ENCODE measurements at regions not wholly inside any gene's neighbourhood (a gene's known extent, or its start where the extent isn't known, plus 50 kb on each side); places are given as distances from the start of the nearest gene placed in this dataset.

DNA sequence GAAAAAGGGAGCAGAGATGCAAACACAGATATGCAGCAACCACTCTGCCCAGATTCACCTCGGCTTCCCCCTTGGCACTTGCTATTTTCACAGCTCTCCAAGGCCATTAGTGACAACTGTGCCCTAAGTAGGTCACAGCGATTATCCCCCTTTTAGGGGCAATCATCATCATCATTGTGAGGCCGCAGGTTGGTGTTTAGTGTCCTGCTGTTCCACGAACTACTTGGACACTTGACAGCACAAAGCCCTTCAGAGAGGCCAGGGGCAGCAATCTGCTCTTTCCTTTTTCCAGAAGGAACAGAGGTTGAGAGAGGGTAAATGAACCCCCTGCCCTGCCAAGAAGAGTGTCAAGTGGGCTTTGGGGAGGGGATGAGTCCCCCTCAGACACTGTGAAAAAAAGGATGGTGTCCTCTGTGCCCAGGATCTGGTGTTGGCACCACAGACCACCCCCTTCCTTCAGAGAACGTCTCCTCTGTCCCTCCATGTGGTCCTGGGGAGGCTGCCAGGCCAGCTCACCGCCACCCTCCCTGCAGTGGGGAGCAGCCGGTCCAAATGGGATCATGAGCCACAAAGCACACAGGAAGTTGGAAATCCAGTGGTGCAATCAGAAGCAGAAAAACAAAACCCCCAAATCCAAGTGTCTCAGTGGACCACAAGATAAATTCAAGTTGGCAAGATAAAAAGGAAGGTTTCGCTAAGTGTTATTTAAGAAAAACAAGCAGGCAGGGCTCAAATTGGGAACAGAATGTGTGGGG, 78.4 kb upstream of the MED9 start:
- no peak for DNase-seq (ENCODE audit: low spot score)

- no peak for DNase-seq (ENCODE audit: low spot score)
Measured at GRCh38 chr17:17398943-17399926, 77.6 kb upstream of the MED9 start.

DNA sequence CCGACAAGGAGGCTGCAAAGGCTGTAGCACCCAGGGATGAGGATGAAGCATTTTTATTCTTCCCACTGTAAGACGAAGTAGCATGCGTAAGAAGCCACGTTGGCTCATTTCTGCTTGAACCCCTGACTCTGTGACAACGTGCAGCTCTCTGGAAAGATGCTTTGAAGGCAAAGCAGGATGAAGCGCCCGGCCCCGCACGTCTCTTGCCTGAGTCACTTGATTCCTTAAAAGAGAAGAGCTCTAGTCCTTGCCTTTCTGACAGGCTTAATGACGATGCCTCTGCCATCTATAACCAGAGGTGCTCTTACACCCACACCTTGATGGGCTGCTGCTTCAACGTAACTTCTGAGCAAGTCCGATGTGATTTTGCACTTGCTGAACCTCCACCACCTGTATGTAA, 76.7 kb upstream of the MED9 start:
- no peak for DNase-seq (ENCODE audit: low spot score)

DNA sequence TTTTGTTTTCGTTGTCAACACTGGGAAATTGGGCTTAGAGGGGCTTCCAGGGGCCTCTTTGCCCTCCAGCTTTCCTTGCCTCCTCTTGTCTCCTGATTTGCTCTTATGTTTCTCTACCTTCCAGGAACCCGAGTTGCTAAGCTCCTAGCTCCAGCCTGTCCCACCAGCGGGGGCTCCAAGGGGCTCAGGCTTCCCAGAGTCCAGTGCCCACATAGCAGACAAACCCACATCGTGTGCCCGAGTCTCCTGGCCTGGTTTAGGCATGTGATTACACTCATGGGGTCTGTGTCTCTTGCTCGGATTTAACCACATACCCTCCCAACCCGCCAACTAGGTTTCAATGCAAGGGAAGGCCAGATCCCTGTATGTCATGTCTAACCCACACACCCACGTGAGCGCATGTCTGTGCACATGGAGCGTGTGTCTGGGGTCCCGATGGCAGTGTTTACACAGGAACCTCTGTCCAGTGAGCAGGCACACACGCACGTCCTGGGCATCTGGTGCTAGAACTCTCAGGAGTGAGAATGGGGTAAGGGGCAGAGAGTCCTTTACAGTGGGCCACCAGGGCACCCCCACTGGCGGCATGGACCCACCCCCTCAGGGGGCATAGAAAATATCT, 76.1 kb upstream of the MED9 start:
- no peak for DNase-seq (ENCODE audit: low spot score)

DNA sequence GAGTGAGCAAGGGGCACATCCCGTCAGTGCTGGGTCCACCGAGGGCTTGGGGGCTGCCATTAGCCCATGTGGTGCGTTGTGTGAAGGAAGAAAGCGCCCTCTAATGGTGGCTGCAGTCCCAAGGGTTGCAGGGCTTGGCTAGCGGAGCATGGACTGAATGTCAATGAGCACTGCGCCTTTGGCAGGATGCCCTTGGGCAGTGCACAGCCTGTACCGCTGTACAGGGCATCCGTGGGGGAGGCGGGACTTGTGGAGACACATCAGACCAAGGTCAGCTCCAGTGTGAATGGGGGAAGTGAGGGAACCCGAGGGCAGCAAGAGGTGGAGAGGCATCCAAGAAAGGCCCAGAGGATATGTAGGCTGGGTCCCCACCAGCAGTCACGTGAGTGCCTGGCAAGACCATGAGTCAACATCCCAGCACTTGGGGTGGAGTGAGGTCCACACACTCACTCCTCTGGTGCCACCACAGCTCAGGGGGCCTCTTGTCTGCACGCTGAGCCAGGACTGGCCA, 75.5 kb upstream of the MED9 start:
- peak; percentile 27 for DNase-seq (ENCODE audit: low spot score)

GRCh38 chr17:17402558-17402957, 74.2 kb upstream of the MED9 start:
- no peak for DNase-seq (ENCODE audit: low spot score)

GRCh38 chr17:17403065-17403464, 73.7 kb upstream of the MED9 start:
- no peak for DNase-seq (ENCODE audit: low spot score)

DNA sequence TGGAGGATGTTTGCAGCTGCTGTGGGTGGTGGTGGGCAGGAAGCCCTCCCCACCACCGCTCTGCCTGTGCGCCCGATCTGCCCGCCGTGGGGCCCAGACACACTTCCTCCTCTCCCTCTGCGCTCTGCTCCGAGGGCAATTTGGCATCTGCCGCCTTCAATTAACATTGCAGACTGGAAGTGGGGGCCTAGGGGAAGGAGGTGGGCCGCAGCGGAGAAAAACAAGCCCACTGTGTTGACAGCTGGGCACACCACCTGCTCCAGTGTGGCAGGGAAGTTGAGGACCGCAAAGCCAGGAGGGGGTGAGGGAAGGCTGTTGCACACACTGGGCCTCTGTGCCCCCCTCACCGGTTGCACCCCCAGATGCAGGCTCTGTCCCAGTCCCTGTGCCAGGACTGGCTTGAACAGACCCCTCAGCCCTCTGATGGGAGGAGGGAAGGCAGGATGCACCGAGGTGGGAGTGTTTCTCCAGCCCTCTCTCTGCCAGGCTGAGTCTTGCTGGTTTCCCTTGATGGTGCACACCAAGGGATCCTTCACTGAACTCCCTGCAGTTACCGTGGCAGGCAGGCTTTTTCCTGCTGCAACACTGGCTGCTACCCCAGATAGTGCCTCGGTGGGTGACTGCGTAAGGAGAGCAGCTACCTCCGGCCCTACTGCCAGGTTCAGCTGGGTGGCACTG, 72.8 kb upstream of the MED9 start:
- DNase-seq (ENCODE audit: low spot score): no peak

DNA sequence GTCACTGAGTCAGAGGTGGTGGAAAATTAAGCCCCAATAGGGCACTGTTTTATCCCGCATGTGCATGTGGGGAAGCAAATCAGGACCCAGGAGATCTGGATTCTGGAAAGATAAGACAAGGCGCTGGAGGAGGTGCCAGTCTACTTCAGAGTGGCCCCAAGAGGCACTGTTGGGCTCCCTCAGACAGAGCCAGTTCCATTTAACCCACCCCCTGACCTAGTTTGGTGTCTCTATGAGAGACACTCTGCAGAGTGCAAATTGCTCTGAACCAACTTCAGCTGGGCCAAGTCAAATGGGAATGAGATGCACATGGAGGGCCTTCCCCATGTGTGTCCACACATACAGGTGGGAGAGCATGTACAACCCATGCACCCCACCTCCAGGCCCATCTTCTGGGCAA, 71.1 kb upstream of the MED9 start:
- DNase-seq (ENCODE audit: low spot score): no peak

- DNase-seq (ENCODE audit: low spot score): no peak
Measured at GRCh38 chr17:17406225-17406624, 70.6 kb upstream of the MED9 start.

DNA sequence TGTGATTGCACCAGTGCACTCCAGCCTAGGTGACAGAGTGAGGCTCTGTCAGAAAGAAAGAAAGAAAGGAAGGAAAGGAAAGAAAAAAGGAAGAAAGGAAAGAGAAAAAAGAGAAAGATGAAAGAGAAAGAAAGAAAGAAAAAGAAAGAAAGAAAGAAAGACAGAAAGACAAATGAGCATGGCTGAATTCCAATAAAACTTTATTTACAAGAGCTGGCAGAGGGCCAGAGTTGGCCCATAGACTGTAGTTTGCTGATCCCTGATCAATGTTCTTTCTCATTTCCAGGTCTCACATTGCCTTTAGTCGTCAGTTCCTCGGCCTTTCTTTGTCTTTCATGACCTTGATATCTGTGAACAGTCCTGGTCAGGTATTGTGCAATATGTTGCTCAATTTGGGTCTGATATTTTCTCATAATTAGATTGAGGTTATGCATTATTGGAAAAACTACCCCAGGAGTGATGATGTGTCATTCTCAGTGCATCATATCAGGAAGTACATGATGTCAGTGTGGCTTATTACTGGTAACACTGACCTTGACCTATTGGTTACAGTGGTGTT, 68.5 kb upstream of the MED9 start:
- no peak for DNase-seq (ENCODE audit: low spot score)

GRCh38 chr17:17410357-17410756, 66.4 kb upstream of the MED9 start:
- no peak for DNase-seq (ENCODE audit: low spot score)

DNA sequence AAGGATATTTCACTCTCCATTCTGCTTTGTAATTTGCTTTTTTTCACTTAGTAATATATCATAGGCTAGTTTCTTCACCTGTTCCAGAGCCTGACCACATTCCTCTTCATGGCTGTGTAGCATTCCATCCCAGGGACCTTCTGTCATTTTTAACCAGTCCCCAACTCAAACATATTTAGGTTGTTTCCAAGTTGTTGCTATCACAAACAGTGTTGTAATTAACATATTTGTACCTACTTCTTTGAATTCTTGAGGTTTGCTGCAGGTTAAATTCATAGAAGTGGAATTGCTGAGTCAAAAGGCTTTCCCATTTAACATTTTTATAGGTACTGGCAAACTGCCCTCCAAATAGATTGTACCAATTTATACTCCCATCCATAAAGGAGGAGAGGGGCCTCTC, 65.1 kb upstream of the MED9 start:
- DNase-seq (ENCODE audit: low spot score): no peak

DNA sequence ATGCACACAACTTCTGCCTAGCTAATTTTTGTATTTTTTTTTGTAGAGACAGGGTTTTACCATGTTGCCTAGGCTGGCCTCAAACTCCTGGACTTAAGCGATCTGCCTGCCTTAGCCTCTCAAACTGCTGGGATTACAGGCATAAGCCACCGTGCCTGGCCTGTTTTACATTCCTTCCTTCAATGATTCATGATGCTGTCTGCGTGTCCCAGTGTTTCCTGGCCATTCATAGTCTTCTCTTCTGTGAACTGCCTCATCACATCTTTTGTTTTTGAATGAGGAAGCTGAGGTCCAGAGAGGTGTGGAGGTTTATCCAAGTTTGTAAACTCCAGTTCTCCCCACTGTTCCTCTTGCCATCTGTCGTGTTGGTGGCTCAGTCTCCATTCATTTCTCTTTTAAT, 64.5 kb upstream of the MED9 start:
- no peak for DNase-seq (ENCODE audit: low spot score)

DNA sequence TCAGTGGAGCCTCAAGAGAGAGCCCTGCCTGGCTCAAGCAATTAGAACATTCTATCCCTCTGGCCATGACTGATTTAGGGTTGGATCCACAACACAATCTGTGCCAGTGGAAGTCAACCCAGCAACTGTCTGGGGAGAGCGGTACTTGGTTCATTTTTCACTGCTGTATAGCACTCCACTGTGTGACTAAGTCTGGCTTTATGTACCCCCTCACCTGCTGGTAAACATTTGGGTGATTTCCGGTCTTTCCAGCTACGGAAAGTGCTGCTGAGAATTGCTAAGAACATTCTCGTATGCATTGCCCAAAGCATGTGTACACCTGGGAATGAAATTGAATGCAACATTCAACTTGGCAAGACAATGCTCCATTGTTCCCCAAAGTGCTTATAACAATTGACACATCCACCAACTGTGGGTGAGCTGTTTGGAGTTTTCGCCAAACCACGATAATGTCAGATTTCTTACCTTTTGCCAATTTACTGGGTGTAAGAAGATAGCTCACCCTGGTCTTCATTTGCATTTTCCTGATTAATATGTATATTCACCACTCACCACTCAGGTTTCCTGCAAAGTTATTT, 63.5 kb upstream of the MED9 start:
- no peak for DNase-seq (ENCODE audit: low spot score)

DNA sequence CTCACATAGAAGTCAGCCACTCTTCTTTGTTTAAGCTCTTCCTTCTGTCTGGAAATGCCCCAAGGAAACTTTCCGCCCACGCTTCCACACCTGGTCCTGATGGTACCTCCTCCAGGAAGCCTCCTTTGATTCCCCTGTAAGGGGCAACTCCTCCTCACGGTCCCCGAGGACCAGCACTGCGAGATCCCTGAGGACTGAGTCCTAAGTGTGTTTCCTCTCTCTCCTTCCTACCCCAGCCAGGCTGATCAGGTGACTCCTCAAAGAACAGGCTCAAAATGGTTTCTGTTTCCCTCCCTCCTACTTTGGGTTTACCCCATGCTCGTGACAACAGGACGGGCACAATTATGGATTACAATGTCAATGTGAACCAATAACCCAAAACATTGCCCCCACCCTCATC, 63.0 kb upstream of the MED9 start:
- DNase-seq (ENCODE audit: low spot score): no peak

DNA sequence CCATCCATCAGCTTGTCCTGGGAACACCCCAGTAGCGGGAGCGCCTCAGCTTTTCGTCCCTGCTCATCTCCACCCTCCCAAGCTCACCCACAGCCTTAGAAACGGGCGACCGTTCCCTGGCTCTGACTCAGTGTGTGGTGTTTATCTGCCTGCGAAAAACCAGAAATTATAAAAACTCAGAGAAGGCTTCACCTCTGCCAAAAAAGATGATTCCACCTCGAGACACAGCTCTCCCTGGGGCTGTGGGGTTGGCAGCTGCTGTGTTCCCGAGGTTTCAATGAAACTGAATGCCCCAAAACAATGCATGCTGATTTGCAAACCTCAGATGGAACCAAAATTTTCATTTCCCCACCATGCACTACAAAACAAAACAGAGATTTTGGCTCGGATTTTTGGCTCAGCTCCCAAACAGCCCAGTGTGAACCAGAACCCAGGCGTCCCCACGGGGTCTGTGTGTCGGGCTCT, 62.4 kb upstream of the MED9 start:
- peak; percentile 24 for DNase-seq (ENCODE audit: low spot score)

DNA sequence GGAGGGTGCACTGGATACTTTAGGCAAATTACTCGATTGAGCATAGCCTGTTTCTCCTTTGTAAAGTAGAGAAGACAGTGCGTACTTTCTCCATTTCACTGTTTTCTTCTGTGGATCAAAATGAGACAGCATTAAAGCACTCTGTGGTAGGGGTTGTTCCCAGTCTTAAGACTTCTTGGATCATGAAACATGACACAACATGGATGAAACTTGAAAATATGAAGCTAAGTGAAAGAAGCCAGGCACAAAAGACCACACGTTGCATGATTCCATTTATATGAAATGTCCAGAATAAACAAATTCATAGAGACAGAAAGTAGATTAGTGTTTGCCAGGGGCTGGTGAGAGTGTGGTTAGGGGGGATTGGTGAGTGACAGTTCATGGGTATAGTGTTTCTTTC, 61.8 kb upstream of the MED9 start:
- DNase-seq (ENCODE audit: low spot score): no peak

- peak; percentile 70 for DNase-seq (ENCODE audit: low spot score)
Measured at GRCh38 chr17:17416007-17416399, 60.8 kb upstream of the MED9 start.

DNA sequence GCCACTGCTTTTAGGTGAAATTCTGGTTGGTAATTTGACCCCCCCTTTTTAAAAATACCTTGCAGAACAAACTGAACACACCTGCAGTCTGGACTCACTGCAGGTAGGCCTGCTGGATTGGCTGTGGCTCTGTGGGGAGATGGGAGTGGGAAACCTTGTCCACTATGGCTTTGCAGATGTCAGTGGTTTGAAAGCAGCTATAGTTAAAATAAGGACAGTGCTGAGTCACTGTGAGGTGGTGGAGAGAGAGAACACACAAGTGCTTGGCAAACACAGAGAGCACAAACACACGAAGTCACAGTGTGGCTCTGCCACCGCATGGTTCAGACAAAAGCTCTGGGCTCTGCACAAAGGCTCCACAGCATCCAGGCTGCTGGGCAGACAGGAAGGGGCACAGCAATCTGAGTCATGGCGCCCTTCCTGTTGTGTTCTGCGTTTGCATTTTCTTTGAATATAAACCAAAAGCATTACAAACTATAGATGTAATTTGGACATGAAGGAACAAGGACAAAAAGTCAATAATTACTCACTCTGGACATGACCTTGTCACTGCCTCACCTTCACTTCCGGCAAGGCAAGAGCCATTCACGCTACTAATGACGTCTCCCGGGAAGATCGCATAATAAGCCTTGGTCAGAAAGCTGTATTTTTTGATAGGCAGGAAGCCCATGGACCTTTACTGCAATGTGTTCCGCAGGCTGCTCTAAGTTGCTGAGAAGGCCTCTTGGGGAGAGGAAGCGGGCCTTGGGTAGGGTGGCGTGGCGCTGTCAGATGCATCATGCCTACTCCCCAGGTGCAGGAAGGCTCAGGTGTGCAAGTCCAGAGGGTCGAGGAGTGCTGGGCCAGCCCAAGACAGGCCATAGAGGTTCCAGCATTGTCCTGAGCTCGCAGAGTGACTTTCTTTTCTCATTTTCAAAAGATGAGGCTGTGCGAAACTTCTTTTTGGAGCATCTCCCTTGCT, 60.1 kb upstream of the MED9 start:
- peak; percentile 81 for DNase-seq (ENCODE audit: low spot score)
